HepG2 (cell line): ENCODE measurements at regions not wholly inside any gene's neighbourhood (a gene's known extent, or its start where the extent isn't known, plus 50 kb on each side); places are given as distances from the start of the nearest gene placed in this dataset.

Experiments used
- ATAC-seq: fragments of 200-7000 bp; cut with Tn5 transposase; 3 replicates; pipeline ENCODE4 v1.9.1; 2020; ENCODE audit warnings: mild to moderate bottlenecking, moderate library complexity
- BruUV-seq: library from RNA; stranded (reverse); fragments of 400-500 nt; replicated peaks from 2 replicates; lab custom pipeline; 2021; lab: Mats Ljungman, UMichigan
- CTCF ChIA-PET: fragments of 300-600 bp; formaldehyde crosslinking; extraction: SDS; loops from one replicate; lab custom pipeline; 2021; ENCODE audit warnings: low total read pairs, inconsistent platforms, low intra/inter-chr PET ratio; lab: Yijun Ruan, JAX
- POLR2A ChIA-PET: fragments of 350-600 bp; sonication (Branson Sonifier 250); formaldehyde crosslinking; loops from one replicate; lab custom pipeline; 2020; ENCODE audit warnings: antibody characterized with exemption, inconsistent platforms; lab: Yijun Ruan, JAX
- DNase-seq: peaks from one replicate; pipeline ENCODE4 v3.0.0-alpha.2; 2015; ENCODE audit warnings: low spot score
- FAIRE-seq: peaks from 3 replicates; lab custom pipeline; 2011; peaks lifted over from hg19 to GRCh38; lab: Jason Lieb, UNC
- H2AFZ ChIP-seq: one replicate; pipeline ENCODE4 v1.6.1; 2011; ENCODE audit warnings: low read length, inconsistent platforms
- H3K27ac ChIP-seq: fragments of 300-600 bp; 3 replicates; pipeline ENCODE4 v1.8.0; 2011; ENCODE audit warnings: mixed run types, mild to moderate bottlenecking, mixed read lengths, low read length, inconsistent platforms; ENCODE audit not compliant: insufficient read depth; ENCODE audit errors: extremely low read length
- H3K27me3 ChIP-seq, 2 experiments: fragments of 200-600 bp in 1 of 2; 2 replicates in 1 of 2; 3 replicates in 1 of 2; pipeline versions ENCODE4 v1.6.0 to v1.8.0; 2011; ENCODE audit warnings: low read length in 2 of 2, mild to moderate bottlenecking in 2 of 2, moderate library complexity in 2 of 2, inconsistent platforms in 1 of 2; ENCODE audit not compliant: insufficient read depth in 2 of 2, control insufficient read depth in 1 of 2
- H3K36me3 ChIP-seq, 2 experiments: fragments of 200-600 bp in 1 of 2; replicated peaks in 1 of 2; 2 replicates in 1 of 2; 3 replicates in 1 of 2; pipeline versions ENCODE4 v1.5.1 to v1.8.0; 2011; ENCODE audit warnings: low read length in 2 of 2, inconsistent platforms in 1 of 2; ENCODE audit not compliant: insufficient read depth in 2 of 2, control insufficient read depth in 1 of 2
- H3K4me1 ChIP-seq: 2 replicates; pipeline ENCODE4 v1.5.1; 2012; ENCODE audit warnings: low read length, inconsistent platforms; ENCODE audit not compliant: insufficient read depth
- H3K4me2 ChIP-seq: 2 replicates; pipeline ENCODE4 v1.6.0; 2011; ENCODE audit warnings: low read depth, low read length, inconsistent platforms
- H3K4me3 ChIP-seq, 3 experiments: fragments of 200-600 bp in 1 of 3; sonication (generic), shearing (Covaris generic) in 1 of 3; replicated peaks in 1 of 3; 2 replicates each; pipeline ENCODE4 v1.5.1; 2011 to 2016; ENCODE audit warnings: low read length in 3 of 3, inconsistent platforms in 2 of 3, low read depth in 2 of 3, mild to moderate bottlenecking in 2 of 3, control low read depth in 1 of 3, mixed read lengths in 1 of 3; ENCODE audit not compliant: insufficient read depth in 1 of 3
- H3K79me2 ChIP-seq: one replicate; pipeline ENCODE4 v1.6.1; 2011; ENCODE audit warnings: low read length, inconsistent platforms; ENCODE audit not compliant: insufficient read depth
- H3K9ac ChIP-seq: 2 replicates; pipeline ENCODE4 v1.6.0; 2011; ENCODE audit warnings: mild to moderate bottlenecking, low read depth, low read length, inconsistent platforms; ENCODE audit not compliant: insufficient read depth
- H3K9me3 ChIP-seq: 2 replicates; pipeline ENCODE4 v1.5.1; 2012; ENCODE audit warnings: mild to moderate bottlenecking, low read length
- H4K20me1 ChIP-seq: 2 replicates; pipeline ENCODE4 v1.6.0; 2011; ENCODE audit warnings: inconsistent platforms, mild to moderate bottlenecking, low read length, moderate library complexity; ENCODE audit not compliant: insufficient read depth
- NCOA5 ChIP-seq: sonication (generic); formaldehyde crosslinking; IDR thresholded peaks from 2 replicates; pipeline ENCODE4 v1.4.0; 2020; ENCODE audit warnings: missing genetic modification reagents
- SNAI1 ChIP-seq: sonication (generic); formaldehyde crosslinking; IDR thresholded peaks from 2 replicates; pipeline ENCODE4 v1.5.0; 2020; ENCODE audit warnings: mild to moderate bottlenecking, missing genetic modification reagents, borderline replicate concordance
- STAT5B ChIP-seq: sonication (generic); formaldehyde crosslinking; IDR thresholded peaks from 2 replicates; pipeline ENCODE4 v1.4.0; 2020; ENCODE audit warnings: missing genetic modification reagents
- ZBTB21 ChIP-seq: sonication (generic); formaldehyde crosslinking; IDR thresholded peaks from 2 replicates; pipeline ENCODE4 v1.4.0; 2020; ENCODE audit warnings: missing genetic modification reagents
- WGBS: methylation state at CpG from one replicate; pipeline ENCODE4 v1.1.6; 2017; ENCODE audit warnings: low lambda C conversion rate; 5-methylcytosine and 5-hydroxymethylcytosine counted together
- in situ Hi-C: cut with HindIII; loops from 2 replicates; pipeline ENCODE4 v1.10.0; 2017; ENCODE audit warnings: low pct_unique_long_range_greater_than_20kb; ENCODE audit not compliant: extremely low pct_ligation_motif_present
- intact Hi-C: fragments of 100-400 bp; cut with micrococcal nuclease; formaldehyde crosslinking; loops from one replicate; pipeline ENCODE4 v1.10.0; 2022; ENCODE audit not compliant: unreplicated experiment
- TF ChIP-seq, protein P1 (sequence below): sonication (generic); formaldehyde crosslinking; IDR thresholded peaks from 2 replicates; pipeline ENCODE4 v1.8.1; 2023; ENCODE audit warnings: mild to moderate bottlenecking, missing genetic modification reagents
- TF ChIP-seq, protein P2 (sequence below): sonication (generic); formaldehyde crosslinking; IDR thresholded peaks from 2 replicates; pipeline ENCODE4 v1.4.0; 2020; ENCODE audit warnings: missing genetic modification reagents, borderline replicate concordance
- TF ChIP-seq, protein P3 (sequence below): sonication (generic); formaldehyde crosslinking; IDR thresholded peaks from 2 replicates; pipeline ENCODE4 v1.4.0; 2020; ENCODE audit warnings: missing genetic modification reagents, mild to moderate bottlenecking, borderline replicate concordance
- TF ChIP-seq, protein P4 (sequence below): sonication (generic); formaldehyde crosslinking; IDR thresholded peaks from 2 replicates; pipeline ENCODE4 v1.4.0; 2020; ENCODE audit warnings: missing genetic modification reagents
- TF ChIP-seq, protein P5 (sequence below): sonication (generic); formaldehyde crosslinking; IDR thresholded peaks from 2 replicates; pipeline ENCODE4 v1.8.0; 2022; ENCODE audit warnings: missing genetic modification reagents, low read depth, mild to moderate bottlenecking, borderline replicate concordance

DNA sequence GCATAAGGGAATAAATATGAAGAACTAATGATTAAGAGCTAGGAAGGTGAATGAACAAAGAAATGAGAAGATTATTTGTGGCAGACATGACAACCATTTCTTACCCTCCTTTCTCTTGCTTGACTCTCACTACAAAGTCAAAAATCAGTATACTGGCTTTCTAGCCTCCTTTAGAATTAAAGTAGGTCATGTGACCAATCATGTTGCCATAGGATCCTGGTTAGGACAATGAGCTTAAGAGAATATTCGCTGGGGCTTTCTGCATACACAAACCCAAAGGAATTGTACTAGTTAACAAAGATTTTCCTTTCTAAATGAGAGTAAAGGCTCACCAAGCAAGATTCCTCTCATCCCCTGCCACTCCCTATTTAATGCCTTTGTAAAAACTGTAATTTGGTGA is 76.0 kb upstream of the ID4 start:
- no peaks in the 10 kb centered on the region for H3K36me3 ChIP-seq
- no peak overlapping the region for H3K9ac ChIP-seq
- in situ Hi-C loops (no loop called here), intact Hi-C loops (no loop called here)
- WGBS: 0% methylated on average over 1 of the region's 1 CpG
- POLR2A ChIA-PET: no interaction called here
- H3K4me3 ChIP-seq: no peak overlapping the region
- ATAC-seq (no peak), FAIRE-seq (no peak), DNase-seq (no peak)
- H3K4me2 ChIP-seq: no peak overlapping the region
- H3K79me2 ChIP-seq: no peaks in the 10 kb centered on the region
- no peak overlapping the region for H2AFZ ChIP-seq
- peaks cover 12% of the 10 kb centered on the region for H3K4me1 ChIP-seq
- no peaks in the 10 kb centered on the region for H3K9me3 ChIP-seq
- no peaks in the 10 kb centered on the region for H4K20me1 ChIP-seq
- H3K27me3 ChIP-seq: no peaks in the 10 kb centered on the region
- TF ChIP-seq, protein P1, sequence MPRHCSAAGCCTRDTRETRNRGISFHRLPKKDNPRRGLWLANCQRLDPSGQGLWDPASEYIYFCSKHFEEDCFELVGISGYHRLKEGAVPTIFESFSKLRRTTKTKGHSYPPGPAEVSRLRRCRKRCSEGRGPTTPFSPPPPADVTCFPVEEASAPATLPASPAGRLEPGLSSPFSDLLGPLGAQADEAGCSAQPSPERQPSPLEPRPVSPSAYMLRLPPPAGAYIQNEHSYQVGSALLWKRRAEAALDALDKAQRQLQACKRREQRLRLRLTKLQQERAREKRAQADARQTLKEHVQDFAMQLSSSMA (CRISPR knock-in tag): no peak
- TF ChIP-seq NCOA5 (CRISPR knock-in tag): no peak
- TF ChIP-seq SNAI1 (CRISPR knock-in tag): no peak
- TF ChIP-seq STAT5B (CRISPR knock-in tag): no peak
- TF ChIP-seq, protein P2, sequence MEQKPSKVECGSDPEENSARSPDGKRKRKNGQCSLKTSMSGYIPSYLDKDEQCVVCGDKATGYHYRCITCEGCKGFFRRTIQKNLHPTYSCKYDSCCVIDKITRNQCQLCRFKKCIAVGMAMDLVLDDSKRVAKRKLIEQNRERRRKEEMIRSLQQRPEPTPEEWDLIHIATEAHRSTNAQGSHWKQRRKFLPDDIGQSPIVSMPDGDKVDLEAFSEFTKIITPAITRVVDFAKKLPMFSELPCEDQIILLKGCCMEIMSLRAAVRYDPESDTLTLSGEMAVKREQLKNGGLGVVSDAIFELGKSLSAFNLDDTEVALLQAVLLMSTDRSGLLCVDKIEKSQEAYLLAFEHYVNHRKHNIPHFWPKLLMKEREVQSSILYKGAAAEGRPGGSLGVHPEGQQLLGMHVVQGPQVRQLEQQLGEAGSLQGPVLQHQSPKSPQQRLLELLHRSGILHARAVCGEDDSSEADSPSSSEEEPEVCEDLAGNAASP (CRISPR knock-in tag): no peak
- TF ChIP-seq, protein P3, sequence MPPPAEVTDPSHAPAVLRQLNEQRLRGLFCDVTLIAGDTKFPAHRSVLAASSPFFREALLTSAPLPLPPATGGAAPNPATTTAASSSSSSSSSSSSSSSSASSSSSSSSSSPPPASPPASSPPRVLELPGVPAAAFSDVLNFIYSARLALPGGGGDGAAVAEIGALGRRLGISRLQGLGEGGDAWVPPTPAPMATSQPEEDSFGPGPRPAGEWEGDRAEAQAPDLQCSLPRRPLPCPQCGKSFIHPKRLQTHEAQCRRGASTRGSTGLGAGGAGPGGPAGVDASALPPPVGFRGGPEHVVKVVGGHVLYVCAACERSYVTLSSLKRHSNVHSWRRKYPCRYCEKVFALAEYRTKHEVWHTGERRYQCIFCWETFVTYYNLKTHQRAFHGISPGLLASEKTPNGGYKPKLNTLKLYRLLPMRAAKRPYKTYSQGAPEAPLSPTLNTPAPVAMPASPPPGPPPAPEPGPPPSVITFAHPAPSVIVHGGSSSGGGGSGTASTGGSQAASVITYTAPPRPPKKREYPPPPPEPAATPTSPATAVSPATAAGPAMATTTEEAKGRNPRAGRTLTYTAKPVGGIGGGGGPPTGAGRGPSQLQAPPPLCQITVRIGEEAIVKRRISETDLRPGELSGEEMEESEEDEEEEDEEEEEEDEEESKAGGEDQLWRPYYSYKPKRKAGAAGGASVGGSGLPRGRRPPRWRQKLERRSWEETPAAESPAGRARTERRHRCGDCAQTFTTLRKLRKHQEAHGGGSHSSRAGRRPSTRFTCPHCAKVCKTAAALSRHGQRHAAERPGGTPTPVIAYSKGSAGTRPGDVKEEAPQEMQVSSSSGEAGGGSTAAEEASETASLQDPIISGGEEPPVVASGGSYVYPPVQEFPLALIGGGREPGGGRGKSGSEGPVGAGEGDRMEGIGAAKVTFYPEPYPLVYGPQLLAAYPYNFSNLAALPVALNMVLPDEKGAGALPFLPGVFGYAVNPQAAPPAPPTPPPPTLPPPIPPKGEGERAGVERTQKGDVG (CRISPR knock-in tag): no peak
- TF ChIP-seq, protein P4, sequence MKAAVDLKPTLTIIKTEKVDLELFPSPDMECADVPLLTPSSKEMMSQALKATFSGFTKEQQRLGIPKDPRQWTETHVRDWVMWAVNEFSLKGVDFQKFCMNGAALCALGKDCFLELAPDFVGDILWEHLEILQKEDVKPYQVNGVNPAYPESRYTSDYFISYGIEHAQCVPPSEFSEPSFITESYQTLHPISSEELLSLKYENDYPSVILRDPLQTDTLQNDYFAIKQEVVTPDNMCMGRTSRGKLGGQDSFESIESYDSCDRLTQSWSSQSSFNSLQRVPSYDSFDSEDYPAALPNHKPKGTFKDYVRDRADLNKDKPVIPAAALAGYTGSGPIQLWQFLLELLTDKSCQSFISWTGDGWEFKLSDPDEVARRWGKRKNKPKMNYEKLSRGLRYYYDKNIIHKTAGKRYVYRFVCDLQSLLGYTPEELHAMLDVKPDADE (CRISPR knock-in tag): no peak
- no peak for TF ChIP-seq ZBTB21 (CRISPR knock-in tag)
- TF ChIP-seq, protein P5, sequence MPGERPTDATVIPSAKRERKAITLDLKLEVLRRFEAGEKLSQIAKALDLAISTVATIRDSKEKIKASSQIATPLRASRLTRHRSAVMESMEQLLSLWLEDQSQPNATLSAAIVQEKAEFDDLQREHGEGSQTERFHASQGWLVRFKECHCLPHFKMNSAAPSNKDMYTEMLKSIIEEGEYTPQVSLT: no peak
- no TSS peak for BruUV-seq
- no peak overlapping the region for H3K27ac ChIP-seq
- CTCF ChIA-PET: no interaction called here
